Astrocyte of the cerebellum (primary cell): ENCODE measurements at regions not wholly inside any gene's neighbourhood (a gene's known extent, or its start where the extent isn't known, plus 50 kb on each side); places are given as distances from the start of the nearest gene placed in this dataset.

Experiments used
- DNase-seq: peaks from one replicate; pipeline ENCODE4 v3.0.0-alpha.2; 2011; ENCODE audit warnings: low read depth
- H3K4me3 ChIP-seq: 2 replicates; pipeline ENCODE4 v1.5.1; 2011; ENCODE audit warnings: mild to moderate bottlenecking, low read depth, low read length, moderate library complexity
- in situ Hi-C: cut with HindIII; loops from 2 replicates; pipeline ENCODE4 v1.10.0; 2017; ENCODE audit warnings: low sequenced_read_pairs
- TF ChIP-seq, protein P1 (sequence below): IDR thresholded peaks from 2 replicates; pipeline ENCODE4 v1.5.1; 2012; ENCODE audit warnings: low read length, low read depth, moderate library complexity, mild to moderate bottlenecking; ENCODE audit errors: missing control alignments

- in situ Hi-C loops = no loop called here
- no peak overlapping the region for H3K4me3 ChIP-seq
- no peak for DNase-seq
- TF ChIP-seq, protein P1, sequence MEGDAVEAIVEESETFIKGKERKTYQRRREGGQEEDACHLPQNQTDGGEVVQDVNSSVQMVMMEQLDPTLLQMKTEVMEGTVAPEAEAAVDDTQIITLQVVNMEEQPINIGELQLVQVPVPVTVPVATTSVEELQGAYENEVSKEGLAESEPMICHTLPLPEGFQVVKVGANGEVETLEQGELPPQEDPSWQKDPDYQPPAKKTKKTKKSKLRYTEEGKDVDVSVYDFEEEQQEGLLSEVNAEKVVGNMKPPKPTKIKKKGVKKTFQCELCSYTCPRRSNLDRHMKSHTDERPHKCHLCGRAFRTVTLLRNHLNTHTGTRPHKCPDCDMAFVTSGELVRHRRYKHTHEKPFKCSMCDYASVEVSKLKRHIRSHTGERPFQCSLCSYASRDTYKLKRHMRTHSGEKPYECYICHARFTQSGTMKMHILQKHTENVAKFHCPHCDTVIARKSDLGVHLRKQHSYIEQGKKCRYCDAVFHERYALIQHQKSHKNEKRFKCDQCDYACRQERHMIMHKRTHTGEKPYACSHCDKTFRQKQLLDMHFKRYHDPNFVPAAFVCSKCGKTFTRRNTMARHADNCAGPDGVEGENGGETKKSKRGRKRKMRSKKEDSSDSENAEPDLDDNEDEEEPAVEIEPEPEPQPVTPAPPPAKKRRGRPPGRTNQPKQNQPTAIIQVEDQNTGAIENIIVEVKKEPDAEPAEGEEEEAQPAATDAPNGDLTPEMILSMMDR = no peak
Observed at GRCh38 chr4:175561696-175562095, 250.4 kb downstream of the GPM6A start.

DNA sequence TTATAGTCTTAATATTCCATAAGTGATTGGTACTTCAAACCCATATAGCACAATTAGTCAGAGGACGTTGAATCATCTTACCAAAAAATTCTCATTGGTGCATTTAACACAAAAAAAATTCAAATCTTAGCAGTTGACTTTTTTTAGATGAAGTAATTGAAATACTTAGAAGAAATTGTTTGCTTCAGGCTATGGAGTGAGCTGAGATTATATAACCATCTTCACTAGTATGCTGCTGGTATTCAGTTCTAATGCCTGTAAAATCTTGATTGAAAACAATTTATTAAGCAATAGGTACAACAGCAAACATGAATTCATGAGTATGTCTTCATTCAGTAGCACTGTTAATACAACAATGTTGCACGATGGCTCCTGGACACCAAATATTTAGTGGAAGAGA is 250.0 kb downstream of the GPM6A start:
- no peak for DNase-seq
- in situ Hi-C loops = no loop called here
- TF ChIP-seq, protein P1 = no peak
- H3K4me3 ChIP-seq = no peak overlapping the region

GRCh38 chr4:175562542-175562941 is 249.5 kb downstream of the GPM6A start:
- no peak overlapping the region for H3K4me3 ChIP-seq
- in situ Hi-C loops = no loop called here
- no peak for DNase-seq
- TF ChIP-seq, protein P1 = no peak
